ENCODE measurements at regions not wholly inside any gene's neighbourhood (a gene's known extent, or its start where the extent isn't known, plus 50 kb on each side); places are given as distances from the start of the nearest gene placed in this dataset.

GRCh38 chr7:35380739-35381224, 126.9 kb upstream of the TBX20 start:
- no peaks in the 10 kb centered on the region for H4K20me1 ChIP-seq (ENCODE audit: insufficient read depth, low read depth, low read length)
- no peak overlapping the region for H3K4me3 ChIP-seq (ENCODE audit: low read length)
- H3K9me3 ChIP-seq (ENCODE audit: low read length): no peaks in the 10 kb centered on the region
- no peak overlapping the region for H3K9ac ChIP-seq (ENCODE audit: low read length)
- no peak overlapping the region for H3K4me2 ChIP-seq (ENCODE audit: low read depth, low read length, poor library complexity, severe bottlenecking)
- no peak overlapping the region for H2AFZ ChIP-seq (ENCODE audit: low read length)
- no peak for DNase-seq
- no peaks in the 10 kb centered on the region for H3K36me3 ChIP-seq (ENCODE audit: insufficient read depth, low read length)
- H3K27me3 ChIP-seq (ENCODE audit: low read length): no peaks in the 10 kb centered on the region
- H3K79me2 ChIP-seq (ENCODE audit: low read length): no peaks in the 10 kb centered on the region
- peaks cover 6% of the 10 kb centered on the region for H3K4me1 ChIP-seq (ENCODE audit: low read length)
- no peaks in the 10 kb centered on the region for H3K9me2 ChIP-seq (replicated peaks; ENCODE audit: insufficient read depth, low read length)
- no peak overlapping the region for H3K27ac ChIP-seq (ENCODE audit: low read length)

- no peak overlapping the region for H2AFZ ChIP-seq (ENCODE audit: low read length)
- no peak overlapping the region for H3K4me3 ChIP-seq (ENCODE audit: low read length)
- H3K79me2 ChIP-seq (ENCODE audit: low read length): no peaks in the 10 kb centered on the region
- no peaks in the 10 kb centered on the region for H3K9me2 ChIP-seq (replicated peaks; ENCODE audit: insufficient read depth, low read length)
- H4K20me1 ChIP-seq (ENCODE audit: insufficient read depth, low read depth, low read length): no peaks in the 10 kb centered on the region
- H3K27me3 ChIP-seq (ENCODE audit: low read length): no peaks in the 10 kb centered on the region
- no peak overlapping the region for H3K4me2 ChIP-seq (ENCODE audit: low read depth, low read length, poor library complexity, severe bottlenecking)
- H3K4me1 ChIP-seq (ENCODE audit: low read length): peaks cover 6% of the 10 kb centered on the region
- H3K9me3 ChIP-seq (ENCODE audit: low read length): no peaks in the 10 kb centered on the region
- no peak for DNase-seq
- H3K36me3 ChIP-seq (ENCODE audit: insufficient read depth, low read length): no peaks in the 10 kb centered on the region
- H3K9ac ChIP-seq (ENCODE audit: low read length): no peak overlapping the region
- H3K27ac ChIP-seq (ENCODE audit: low read length): no peak overlapping the region
Measured at GRCh38 chr7:35379481-35379880, 125.6 kb upstream of the TBX20 start.

- no peak overlapping the region for H3K27ac ChIP-seq (ENCODE audit: low read length)
- no peaks in the 10 kb centered on the region for H4K20me1 ChIP-seq (ENCODE audit: insufficient read depth, low read depth, low read length)
- no peak overlapping the region for H3K4me2 ChIP-seq (ENCODE audit: low read depth, low read length, poor library complexity, severe bottlenecking)
- H3K79me2 ChIP-seq (ENCODE audit: low read length): no peaks in the 10 kb centered on the region
- no peaks in the 10 kb centered on the region; the same call in 1 of the 2 replicates for H3K27me3 ChIP-seq (ENCODE audit: low read length)
- no peaks in the 10 kb centered on the region for H3K9me3 ChIP-seq (ENCODE audit: low read length)
- no peaks in the 10 kb centered on the region for H3K4me1 ChIP-seq (ENCODE audit: low read length)
- H3K4me3 ChIP-seq (ENCODE audit: low read length): no peak overlapping the region
- no peak for DNase-seq
- no peaks in the 10 kb centered on the region for H3K9me2 ChIP-seq (replicated peaks; ENCODE audit: insufficient read depth, low read length)
- H3K36me3 ChIP-seq (ENCODE audit: insufficient read depth, low read length): no peaks in the 10 kb centered on the region
- H2AFZ ChIP-seq (ENCODE audit: low read length): no peak overlapping the region
- H3K9ac ChIP-seq (ENCODE audit: low read length): no peak overlapping the region
Measured at GRCh38 chr7:35375516-35375915, 121.6 kb upstream of the TBX20 start.

GRCh38 chr7:35374858-35375257, 121.0 kb upstream of the TBX20 start:
- no peak overlapping the region for H3K27ac ChIP-seq (ENCODE audit: low read length)
- DNase-seq: no peak

DNA sequence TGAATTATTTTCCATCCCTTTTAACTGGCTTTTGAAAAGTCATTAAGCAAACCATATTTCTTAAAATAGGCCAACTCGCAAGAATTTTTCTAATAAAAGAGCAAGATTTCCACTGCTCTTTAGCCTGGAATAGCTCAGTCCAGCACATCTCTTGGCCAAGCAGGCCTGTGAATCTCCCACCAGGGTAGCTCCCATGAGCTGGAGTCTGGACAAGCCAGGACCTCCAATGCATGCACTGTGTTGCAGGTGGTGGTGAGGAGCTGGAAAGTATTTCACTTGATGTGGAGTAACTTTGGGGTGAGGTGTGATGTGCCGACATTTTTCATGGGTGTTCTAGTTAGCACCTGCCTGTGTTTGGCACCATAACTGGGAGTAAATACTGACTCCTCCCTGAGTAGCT, 117.3 kb upstream of the TBX20 start:
- no peak for DNase-seq
- H3K9me3 ChIP-seq (ENCODE audit: low read length): no peaks in the 10 kb centered on the region

More at GRCh38 chr7:35374858-35375257, 121.0 kb upstream of the TBX20 start:
- Histone ChIP-seq H4K20me1 (ENCODE audit: insufficient read depth, low read depth, low read length) (no peaks in the 10 kb centered on the region), H3K9me2 (replicated peaks; ENCODE audit: insufficient read depth, low read length) (no peaks in the 10 kb centered on the region), H3K9me3 (ENCODE audit: low read length) (no peaks in the 10 kb centered on the region), H3K79me2 (ENCODE audit: low read length) (no peaks in the 10 kb centered on the region), H3K9ac (ENCODE audit: low read length) (no peak overlapping the region), H3K4me1 (ENCODE audit: low read length) (no peaks in the 10 kb centered on the region), H3K4me2 (ENCODE audit: low read depth, low read length, poor library complexity, severe bottlenecking) (no peak overlapping the region), H3K36me3 (ENCODE audit: insufficient read depth, low read length) (no peaks in the 10 kb centered on the region), H2AFZ (ENCODE audit: low read length) (no peak overlapping the region), H3K27me3 (ENCODE audit: low read length) (no peaks in the 10 kb centered on the region; the same call in 1 of the 2 replicates), H3K4me3 (ENCODE audit: low read length) (no peak overlapping the region)

GRCh38 chr7:35370687-35371086, 116.8 kb upstream of the TBX20 start:
- H3K4me1 ChIP-seq (ENCODE audit: low read length): no peaks in the 10 kb centered on the region
- H3K36me3 ChIP-seq (ENCODE audit: insufficient read depth, low read length): no peaks in the 10 kb centered on the region
- H3K9ac ChIP-seq (ENCODE audit: low read length): no peak overlapping the region
- no peak overlapping the region for H3K27ac ChIP-seq (ENCODE audit: low read length)
- DNase-seq: no peak
- no peak overlapping the region for H2AFZ ChIP-seq (ENCODE audit: low read length)
- no peak overlapping the region for H3K4me2 ChIP-seq (ENCODE audit: low read depth, low read length, poor library complexity, severe bottlenecking)
- no peaks in the 10 kb centered on the region for H4K20me1 ChIP-seq (ENCODE audit: insufficient read depth, low read depth, low read length)
- no peaks in the 10 kb centered on the region for H3K9me3 ChIP-seq (ENCODE audit: low read length)
- no peaks in the 10 kb centered on the region for H3K79me2 ChIP-seq (ENCODE audit: low read length)
- no peak overlapping the region for H3K4me3 ChIP-seq (ENCODE audit: low read length)
- no peaks in the 10 kb centered on the region; the same call in 1 of the 2 replicates for H3K27me3 ChIP-seq (ENCODE audit: low read length)
- no peaks in the 10 kb centered on the region for H3K9me2 ChIP-seq (replicated peaks; ENCODE audit: insufficient read depth, low read length)

More for the DNA sequence above, 117.3 kb upstream of the TBX20 start:
- Histone ChIP-seq H3K4me3 (ENCODE audit: low read length) (no peak overlapping the region), H3K79me2 (ENCODE audit: low read length) (no peaks in the 10 kb centered on the region), H3K4me1 (ENCODE audit: low read length) (no peaks in the 10 kb centered on the region), H3K27ac (ENCODE audit: low read length) (no peak overlapping the region), H3K9me2 (replicated peaks; ENCODE audit: insufficient read depth, low read length) (no peaks in the 10 kb centered on the region), H3K27me3 (ENCODE audit: low read length) (no peaks in the 10 kb centered on the region; the same call in 1 of the 2 replicates), H4K20me1 (ENCODE audit: insufficient read depth, low read depth, low read length) (no peaks in the 10 kb centered on the region), H2AFZ (ENCODE audit: low read length) (no peak overlapping the region), H3K36me3 (ENCODE audit: insufficient read depth, low read length) (no peaks in the 10 kb centered on the region), H3K4me2 (ENCODE audit: low read depth, low read length, poor library complexity, severe bottlenecking) (no peak overlapping the region), H3K9ac (ENCODE audit: low read length) (no peak overlapping the region)

GRCh38 chr7:35366167-35367155, 112.6 kb upstream of the TBX20 start:
- Histone ChIP-seq H3K9ac (ENCODE audit: low read length) (no peak overlapping the region), H3K9me2 (replicated peaks; ENCODE audit: insufficient read depth, low read length) (no peaks in the 10 kb centered on the region), H3K27me3 (ENCODE audit: low read length) (no peaks in the 10 kb centered on the region; the same call in 1 of the 2 replicates), H3K4me2 (ENCODE audit: low read depth, low read length, poor library complexity, severe bottlenecking) (no peak overlapping the region), H3K36me3 (ENCODE audit: insufficient read depth, low read length) (no peaks in the 10 kb centered on the region), H3K9me3 (ENCODE audit: low read length) (no peaks in the 10 kb centered on the region), H3K4me1 (ENCODE audit: low read length) (no peaks in the 10 kb centered on the region), H3K4me3 (ENCODE audit: low read length) (no peak overlapping the region), H2AFZ (ENCODE audit: low read length) (no peak overlapping the region), H3K27ac (ENCODE audit: low read length) (no peak overlapping the region), H4K20me1 (ENCODE audit: insufficient read depth, low read depth, low read length) (no peaks in the 10 kb centered on the region), H3K79me2 (ENCODE audit: low read length) (no peaks in the 10 kb centered on the region)
- no peak for DNase-seq

GRCh38 chr7:35365523-35365922, 111.6 kb upstream of the TBX20 start:
- H3K27ac ChIP-seq (ENCODE audit: low read length): no peak overlapping the region
- H3K9me3 ChIP-seq (ENCODE audit: low read length): no peaks in the 10 kb centered on the region
- H3K36me3 ChIP-seq (ENCODE audit: insufficient read depth, low read length): no peaks in the 10 kb centered on the region
- no peak overlapping the region for H3K4me3 ChIP-seq (ENCODE audit: low read length)
- no peak overlapping the region for H3K9ac ChIP-seq (ENCODE audit: low read length)
- H3K27me3 ChIP-seq (ENCODE audit: low read length): no peaks in the 10 kb centered on the region
- no peaks in the 10 kb centered on the region for H3K4me1 ChIP-seq (ENCODE audit: low read length)
- no peak overlapping the region for H3K4me2 ChIP-seq (ENCODE audit: low read depth, low read length, poor library complexity, severe bottlenecking)
- H4K20me1 ChIP-seq (ENCODE audit: insufficient read depth, low read depth, low read length): no peaks in the 10 kb centered on the region
- no peak overlapping the region for H2AFZ ChIP-seq (ENCODE audit: low read length)
- no peaks in the 10 kb centered on the region for H3K9me2 ChIP-seq (replicated peaks; ENCODE audit: insufficient read depth, low read length)
- no peak for DNase-seq
- H3K79me2 ChIP-seq (ENCODE audit: low read length): no peaks in the 10 kb centered on the region

Data from Karpas-422 (cell line).